T-helper 2 cell (primary cell): ENCODE measurements at regions not wholly inside any gene's neighbourhood (a gene's known extent, or its start where the extent isn't known, plus 50 kb on each side); places are given as distances from the start of the nearest gene placed in this dataset.
"Not testable (repeated sequence)": the region's sequence is repeated elsewhere in the genome, so short reads cannot be mapped to it uniquely, and the experiment has no call there.

Experiments used
- DNase-seq, 5 experiments: peaks; one replicate each; pipeline versions ENCODE4 v3.0.0 to v3.0.0-alpha.2; 2012 to 2022

DNA sequence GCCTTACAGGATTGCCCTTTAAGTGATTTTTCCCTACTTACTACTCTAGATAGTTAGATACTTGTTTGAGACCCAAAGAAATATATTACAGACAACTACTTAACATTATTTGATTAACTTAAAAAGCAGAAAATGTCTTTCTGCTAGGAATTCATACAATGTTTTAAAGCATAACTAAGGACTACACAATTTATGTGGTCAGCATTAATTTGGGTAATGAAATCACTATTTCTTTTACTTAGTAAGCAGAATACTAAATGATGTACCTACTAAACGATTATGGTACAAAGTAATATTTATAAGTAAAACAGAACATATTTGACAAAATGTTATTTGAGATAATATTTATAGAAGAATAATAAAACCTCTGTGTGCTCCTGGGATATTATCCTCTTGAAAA lies 371.9 kb upstream of the ARRDC3 start:
- DNase-seq, result no peak

DNA sequence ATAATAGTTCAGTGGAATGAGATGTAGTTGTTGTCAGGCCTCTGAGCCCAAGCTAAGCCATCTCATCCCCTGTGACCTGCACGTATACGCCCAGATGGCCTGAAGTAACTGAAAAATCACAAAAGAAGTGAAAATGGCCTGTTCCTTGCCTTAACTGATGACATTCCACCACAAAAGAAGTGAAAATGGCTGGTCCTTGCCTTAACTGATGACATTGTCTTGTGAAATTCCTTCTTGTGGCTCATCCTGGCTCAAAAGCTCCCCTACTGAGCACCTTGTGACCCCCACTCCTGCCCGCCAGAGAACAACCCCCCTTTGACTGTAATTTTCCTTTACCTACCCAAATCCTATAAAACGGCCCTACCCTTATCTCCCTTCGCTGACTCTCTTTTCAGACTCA lies 361.4 kb upstream of the ARRDC3 start:
- DNase-seq, result not testable (repeated sequence)

- no peak for DNase-seq
These were observed 359.4 kb upstream of the ARRDC3 start for GRCh38 chr5:91742550-91742949.

GRCh38 chr5:91741764-91742505 lies 358.8 kb upstream of the ARRDC3 start:
- no peak for DNase-seq

DNA sequence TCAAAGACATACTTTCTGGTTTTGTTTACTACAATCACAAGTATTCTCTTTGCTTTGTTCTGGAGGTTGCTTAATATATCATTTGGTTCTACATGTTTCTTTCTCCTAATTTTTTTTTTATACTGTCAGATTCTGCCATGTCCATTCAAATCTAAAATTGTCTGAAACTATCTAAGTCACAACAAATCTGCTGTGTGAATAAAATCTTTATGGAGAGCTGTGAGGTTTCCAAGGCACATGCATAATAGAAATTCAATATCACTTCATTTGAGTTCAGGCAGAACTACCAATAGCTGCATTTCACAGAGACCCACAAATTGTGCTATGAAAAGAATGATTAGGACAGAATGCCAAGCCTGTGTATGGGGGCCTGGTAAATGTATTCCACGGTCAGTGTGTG lies 346.9 kb upstream of the ARRDC3 start:
- no peak for DNase-seq

GRCh38 chr5:91727463-91727862 lies 344.3 kb upstream of the ARRDC3 start:
- no peak for DNase-seq

- DNase-seq, result no peak
These were observed 339.8 kb upstream of the ARRDC3 start for GRCh38 chr5:91722736-91723467.

DNA sequence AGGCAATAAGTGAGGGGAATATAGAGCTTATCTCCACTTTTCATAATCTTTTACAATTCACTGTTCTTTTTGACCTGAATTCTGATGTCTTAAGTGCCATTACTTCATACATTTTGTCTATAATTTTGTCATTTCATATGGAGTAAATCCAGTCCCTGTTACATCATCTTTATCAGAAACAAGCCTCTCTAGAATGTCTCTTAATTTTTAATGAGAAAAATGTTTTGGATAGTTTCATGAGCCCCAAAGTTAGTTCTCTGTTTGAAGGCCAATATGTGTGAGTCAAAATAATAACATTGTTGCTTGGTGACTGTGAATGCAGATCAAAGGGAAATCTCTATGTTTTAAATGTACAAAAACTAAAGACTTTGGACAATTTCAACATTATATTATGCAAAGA lies 329.6 kb upstream of the ARRDC3 start:
- no peak for DNase-seq

GRCh38 chr5:91707521-91707841 lies 324.4 kb upstream of the ARRDC3 start:
- DNase-seq, result no peak

- DNase-seq, result no peak
These were observed 323.8 kb upstream of the ARRDC3 start for GRCh38 chr5:91706785-91707520.

- DNase-seq, result no peak
These were observed 320.0 kb upstream of the ARRDC3 start for GRCh38 chr5:91703128-91703527.

DNA sequence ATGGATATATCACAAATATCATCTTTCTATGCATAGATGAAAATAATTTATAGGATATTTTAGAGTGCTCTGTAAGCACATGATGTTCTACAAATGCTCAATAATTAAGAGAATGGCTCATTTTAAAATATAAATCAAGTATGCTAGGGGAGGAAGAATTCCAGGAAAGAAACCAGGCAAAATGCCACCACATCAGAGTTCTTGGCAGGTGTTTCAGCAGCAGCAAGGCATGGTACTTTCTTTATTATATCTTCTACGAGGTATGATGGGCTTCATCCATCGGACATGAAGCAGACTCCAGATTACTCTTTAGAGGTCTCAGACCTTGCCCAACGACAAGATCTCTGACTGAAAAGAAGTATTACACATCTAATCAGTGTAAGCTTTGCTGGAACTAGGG lies 316.3 kb upstream of the ARRDC3 start:
- no peak for DNase-seq

DNA sequence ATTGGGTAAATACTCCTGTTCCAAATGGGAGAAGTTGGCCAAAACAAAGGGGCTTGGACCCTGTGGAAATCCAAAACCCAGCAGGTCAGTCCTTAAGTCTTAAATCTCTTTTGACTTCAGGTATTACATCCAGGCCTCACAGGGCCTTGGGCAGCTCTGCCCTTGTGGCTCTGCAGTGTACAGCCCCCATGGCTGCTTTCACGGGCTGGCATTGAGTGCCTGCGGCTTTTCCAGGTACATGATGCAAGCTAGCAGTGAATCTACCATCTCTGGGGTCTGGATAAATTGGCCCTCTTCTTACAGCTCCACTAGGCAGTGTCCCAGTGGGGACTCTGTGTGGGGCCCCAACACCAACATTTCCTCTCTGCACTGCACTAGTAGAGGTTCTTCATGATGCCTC lies 308.5 kb upstream of the ARRDC3 start:
- no peak for DNase-seq

GRCh38 chr5:91690921-91691320 lies 307.8 kb upstream of the ARRDC3 start:
- no peak for DNase-seq

- no peak for DNase-seq
These were observed 304.3 kb upstream of the ARRDC3 start for GRCh38 chr5:91687430-91687829.

DNA sequence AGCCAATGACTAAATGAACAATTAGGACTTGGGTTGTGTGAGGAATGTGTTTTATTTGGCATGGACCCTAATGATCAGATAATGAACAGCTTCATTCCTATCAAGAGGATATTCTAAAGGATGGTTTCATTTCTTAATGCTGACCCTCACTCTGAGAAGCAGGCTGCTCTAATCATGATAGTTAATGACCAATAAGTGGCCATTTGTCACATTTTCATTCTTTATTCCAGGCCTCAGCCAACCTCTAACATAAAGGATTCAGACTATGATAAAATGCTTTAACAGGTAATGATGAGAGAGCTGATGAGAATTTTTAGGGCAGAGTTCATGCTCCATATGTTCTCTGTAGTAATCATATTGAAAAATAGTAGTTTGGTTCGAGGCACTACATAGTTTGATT lies 301.5 kb upstream of the ARRDC3 start:
- no peak for DNase-seq

DNA sequence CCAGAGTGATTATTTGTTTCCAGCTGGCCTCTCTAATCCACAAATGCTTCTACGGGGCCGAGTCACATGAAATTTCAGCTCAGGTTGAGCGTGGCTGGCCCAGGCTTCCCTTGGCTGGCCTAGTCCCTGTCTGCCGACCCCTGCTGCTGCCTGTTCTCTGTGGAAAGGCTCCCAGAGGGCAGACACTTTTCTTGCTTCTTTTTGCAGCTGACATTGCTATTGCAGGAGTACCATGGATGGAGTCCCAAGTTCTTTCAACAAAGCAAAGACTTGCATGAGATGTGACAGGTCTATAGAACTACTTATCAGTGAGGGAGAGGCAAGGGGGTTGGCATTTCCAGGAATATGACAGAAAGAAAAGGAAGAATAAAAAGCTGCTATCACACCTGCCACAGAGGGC lies 287.4 kb upstream of the ARRDC3 start:
- DNase-seq, result no peak

DNA sequence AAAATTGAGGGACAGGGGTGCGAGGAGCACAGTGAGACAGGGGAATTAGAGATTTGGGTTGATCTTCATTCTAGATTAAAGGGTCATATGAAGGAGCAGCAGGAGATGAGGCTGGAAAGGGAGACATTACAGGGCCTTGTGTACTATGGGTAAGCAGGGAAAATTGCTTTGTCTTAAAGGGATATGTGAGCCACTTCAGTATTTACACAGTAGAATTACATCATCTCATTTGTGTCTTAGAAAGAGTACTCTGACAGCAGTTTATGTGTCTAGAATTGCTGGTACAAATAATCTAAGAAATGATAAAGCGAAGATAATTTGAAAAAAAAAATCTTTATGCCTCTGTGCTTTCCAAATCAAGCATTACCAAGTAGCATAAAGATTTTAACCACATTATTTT lies 287.0 kb upstream of the ARRDC3 start:
- DNase-seq, result no peak

DNA sequence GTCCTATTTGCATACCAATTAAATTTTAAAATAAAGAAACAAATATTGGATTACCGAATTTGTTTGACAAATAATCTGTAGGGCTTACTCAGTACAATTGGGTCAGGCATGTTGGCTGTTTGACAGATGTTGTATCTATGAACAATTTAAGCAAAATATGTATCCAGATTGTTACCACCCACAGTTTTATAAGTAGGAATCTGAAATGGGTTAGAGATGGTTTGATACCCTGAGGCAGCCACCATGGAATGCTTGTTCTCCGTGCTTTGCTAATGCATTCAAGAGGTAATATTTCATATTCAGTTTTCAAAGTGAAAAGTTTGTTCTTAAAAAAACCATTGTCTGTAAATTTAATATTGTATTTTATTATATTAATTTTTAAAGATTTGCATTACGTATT lies 285.1 kb upstream of the ARRDC3 start:
- DNase-seq, result no peak

GRCh38 chr5:91652678-91653077 lies 269.6 kb upstream of the ARRDC3 start:
- DNase-seq, result no peak

- no peak for DNase-seq
These were observed 268.6 kb upstream of the ARRDC3 start for GRCh38 chr5:91651704-91652103.

- DNase-seq, result no peak
These were observed 262.2 kb upstream of the ARRDC3 start for GRCh38 chr5:91645347-91645746.

DNA sequence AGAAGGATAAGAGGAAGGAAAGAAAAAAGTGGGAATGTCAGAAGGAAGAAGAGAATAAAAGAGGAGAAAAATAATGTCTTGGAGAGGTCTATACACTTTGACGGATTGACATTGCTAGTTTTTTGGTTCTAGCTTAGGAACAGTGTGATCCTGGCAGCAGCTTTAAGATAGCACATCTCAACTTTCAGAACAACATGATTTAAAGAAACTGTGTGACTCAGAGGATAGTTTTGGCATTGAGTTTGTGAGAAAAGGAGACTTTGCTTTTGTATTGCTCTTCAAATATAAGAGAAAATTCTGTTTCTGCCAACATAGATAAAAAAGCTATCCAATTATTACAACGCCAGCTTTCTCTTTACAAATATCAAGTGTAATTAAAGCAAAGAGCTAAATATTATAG lies 260.7 kb upstream of the ARRDC3 start:
- DNase-seq, result no peak

- DNase-seq, result no peak
These were observed 259.5 kb upstream of the ARRDC3 start for GRCh38 chr5:91642581-91642980.
